Stomach smooth muscle (tissue), 2 donors: ENCODE measurements at regions not wholly inside any gene's neighbourhood (a gene's known extent, or its start where the extent isn't known, plus 50 kb on each side); places are given as distances from the start of the nearest gene placed in this dataset.

ENCODE experiments used
- H3K27ac ChIP-seq: one replicate; pipeline ENCODE4 v1.7.0; 2013; ENCODE audit warnings: mild to moderate bottlenecking, low read length, inconsistent platforms
- H3K27me3 ChIP-seq, 2 donors: one replicate each; pipeline ENCODE4 v1.7.0; 2013; ENCODE audit warnings: low read length in 2 of 2; ENCODE audit not compliant: insufficient read depth in 2 of 2, control insufficient read depth in 1 of 2
- H3K36me3 ChIP-seq, 2 donors: one replicate each; pipeline ENCODE4 v1.7.0; 2013; ENCODE audit warnings: low read length in 2 of 2; ENCODE audit not compliant: control insufficient read depth in 2 of 2, insufficient read depth in 2 of 2
- H3K4me1 ChIP-seq: one replicate; pipeline ENCODE4 v1.7.0; 2013; ENCODE audit warnings: low read length; ENCODE audit not compliant: control insufficient read depth, insufficient read depth
- H3K4me3 ChIP-seq, 2 donors: one replicate each; pipeline ENCODE4 v1.7.0; 2013; ENCODE audit warnings: low read length in 2 of 2
- H3K9ac ChIP-seq, 2 donors: one replicate each; pipeline ENCODE4 v1.7.0; 2013; ENCODE audit warnings: low read length in 2 of 2, mild to moderate bottlenecking in 1 of 2
- H3K9me3 ChIP-seq, 2 donors: one replicate each; pipeline ENCODE4 v1.7.0; 2013; ENCODE audit warnings: low read length in 2 of 2; ENCODE audit not compliant: control insufficient read depth in 2 of 2
- donor health status: healthy.
- donor health status: Pancreatic carcinoma.

GRCh38 chr2:237250599-237250998 lies 163.4 kb downstream of the COL6A3 start:
- H3K27ac ChIP-seq = no peak overlapping the region
- H3K27me3 ChIP-seq = no peaks in the 10 kb centered on the region
- H3K9ac ChIP-seq = no peak overlapping the region
- no peak overlapping the region for H3K4me3 ChIP-seq
- H3K4me1 ChIP-seq = peaks cover 4% of the 10 kb centered on the region
- H3K36me3 ChIP-seq = no peaks in the 10 kb centered on the region
- no peaks in the 10 kb centered on the region for H3K9me3 ChIP-seq

- no peak overlapping the region for H3K9ac ChIP-seq
- H3K27ac ChIP-seq = no peak overlapping the region
- no peaks in the 10 kb centered on the region for H3K9me3 ChIP-seq
- H3K36me3 ChIP-seq = no peaks in the 10 kb centered on the region
- no peaks in the 10 kb centered on the region for H3K27me3 ChIP-seq
- peaks cover 18% of the 10 kb centered on the region for H3K4me1 ChIP-seq
- no peak overlapping the region for H3K4me3 ChIP-seq
These were observed 162.0 kb downstream of the COL6A3 start for GRCh38 chr2:237251986-237252385.

GRCh38 chr2:237253046-237253702 lies 160.8 kb downstream of the COL6A3 start:
- H3K4me3 ChIP-seq = no peak overlapping the region
- no peaks in the 10 kb centered on the region for H3K27me3 ChIP-seq
- no peak overlapping the region for H3K27ac ChIP-seq
- H3K36me3 ChIP-seq = no peaks in the 10 kb centered on the region
- H3K9me3 ChIP-seq = no peaks in the 10 kb centered on the region
- H3K9ac ChIP-seq = no peak overlapping the region
- H3K4me1 ChIP-seq = peaks cover 24% of the 10 kb centered on the region

GRCh38 chr2:237254369-237254861 lies 159.5 kb downstream of the COL6A3 start:
- Histone ChIP-seq H3K4me1 (peaks cover 31% of the 10 kb centered on the region), H3K27ac (no peak overlapping the region), H3K36me3 (no peaks in the 10 kb centered on the region), H3K4me3 (no peak overlapping the region), H3K9ac (no peak overlapping the region), H3K27me3 (no peaks in the 10 kb centered on the region), H3K9me3 (no peaks in the 10 kb centered on the region)

- Histone ChIP-seq H3K27ac (no peak overlapping the region), H3K36me3 (no peaks in the 10 kb centered on the region), H3K27me3 (no peaks in the 10 kb centered on the region), H3K9ac (no peak overlapping the region), H3K9me3 (no peaks in the 10 kb centered on the region), H3K4me3 (no peak overlapping the region), H3K4me1 (peaks cover 31% of the 10 kb centered on the region)
These were observed 158.9 kb downstream of the COL6A3 start for GRCh38 chr2:237254911-237255578.

- no peak overlapping the region for H3K9ac ChIP-seq
- no peaks in the 10 kb centered on the region for H3K36me3 ChIP-seq
- no peaks in the 10 kb centered on the region for H3K9me3 ChIP-seq
- H3K4me3 ChIP-seq = no peak overlapping the region
- H3K27me3 ChIP-seq = no peaks in the 10 kb centered on the region
- peak overlapping the region; percentile 46 for H3K27ac ChIP-seq
- peaks cover 31% of the 10 kb centered on the region for H3K4me1 ChIP-seq
These were observed 157.1 kb downstream of the COL6A3 start for GRCh38 chr2:237256887-237257286.

GRCh38 chr2:237257471-237257951 lies 156.5 kb downstream of the COL6A3 start:
- Histone ChIP-seq H3K9me3 (no peaks in the 10 kb centered on the region), H3K4me1 (peaks cover 31% of the 10 kb centered on the region), H3K27ac (peak overlapping the region; percentile 46)

GRCh38 chr2:237258116-237258515 lies 155.8 kb downstream of the COL6A3 start:
- Histone ChIP-seq H3K36me3 (no peaks in the 10 kb centered on the region), H3K9me3 (no peaks in the 10 kb centered on the region), H3K9ac (no peak overlapping the region), H3K27ac (no peak overlapping the region), H3K4me3 (no peak overlapping the region), H3K4me1 (peaks cover 31% of the 10 kb centered on the region), H3K27me3 (no peaks in the 10 kb centered on the region)

More at GRCh38 chr2:237257471-237257951, 156.5 kb downstream of the COL6A3 start:
- Histone ChIP-seq H3K27me3 (no peaks in the 10 kb centered on the region), H3K4me3 (no peak overlapping the region), H3K36me3 (no peaks in the 10 kb centered on the region), H3K9ac (no peak overlapping the region)

- Histone ChIP-seq H3K27ac (no peak overlapping the region), H3K4me3 (no peak overlapping the region), H3K9ac (no peak overlapping the region), H3K27me3 (no peaks in the 10 kb centered on the region), H3K4me1 (peaks cover 31% of the 10 kb centered on the region), H3K9me3 (no peaks in the 10 kb centered on the region), H3K36me3 (no peaks in the 10 kb centered on the region)
These were observed 155.3 kb downstream of the COL6A3 start for GRCh38 chr2:237258615-237259014.

GRCh38 chr2:237259201-237259600 lies 154.8 kb downstream of the COL6A3 start:
- no peaks in the 10 kb centered on the region for H3K36me3 ChIP-seq
- H3K4me3 ChIP-seq = no peak overlapping the region
- no peaks in the 10 kb centered on the region for H3K9me3 ChIP-seq
- no peak overlapping the region for H3K9ac ChIP-seq
- H3K27me3 ChIP-seq = no peaks in the 10 kb centered on the region
- H3K27ac ChIP-seq = no peak overlapping the region
- peaks cover 27% of the 10 kb centered on the region for H3K4me1 ChIP-seq
